Progenitor cell of endocrine pancreas (in vitro differentiated cells): ENCODE measurements at regions not wholly inside any gene's neighbourhood (a gene's known extent, or its start where the extent isn't known, plus 50 kb on each side); places are given as distances from the start of the nearest gene placed in this dataset.

Experiments
- DNase-seq: peaks from one replicate; pipeline ENCODE4 v3.0.0; 2021; ENCODE audit warnings: low spot score; ENCODE audit not compliant: unreplicated experiment
- H3K27ac Mint-ChIP-seq: 2 replicates; pipeline ENCODE4 v1.8.0; 2021; ENCODE audit warnings: mild to moderate bottlenecking, moderate library complexity, mixed read lengths
- H3K27me3 Mint-ChIP-seq: 2 replicates; pipeline ENCODE4 v1.8.0; 2021; ENCODE audit warnings: mixed read lengths
- H3K36me3 Mint-ChIP-seq: 2 replicates; pipeline ENCODE4 v1.8.0; 2022; ENCODE audit warnings: mixed read lengths; ENCODE audit not compliant: insufficient read depth
- H3K4me1 Mint-ChIP-seq: 2 replicates; pipeline ENCODE4 v1.8.0; 2021; ENCODE audit warnings: low read depth, mixed read lengths
- H3K4me3 Mint-ChIP-seq: 2 replicates; pipeline ENCODE4 v1.8.0; 2021; ENCODE audit warnings: low read depth, mild to moderate bottlenecking, moderate library complexity, mixed read lengths
- H3K9me3 Mint-ChIP-seq: 2 replicates; pipeline ENCODE4 v1.8.0; 2021; ENCODE audit warnings: low read depth, mixed read lengths
- TF ChIP-seq, protein P1 (sequence below): fragments of 200-600 bp; sonication (generic); IDR thresholded peaks from one replicate; pipeline ENCODE4 v1.5.0; 2021; ENCODE audit warnings: antibody characterized with exemption, mild to moderate bottlenecking; ENCODE audit not compliant: unreplicated experiment

GRCh38 chr9:14391620-14392019, 77.7 kb upstream of the NFIB start:
- TF ChIP-seq, protein P1, sequence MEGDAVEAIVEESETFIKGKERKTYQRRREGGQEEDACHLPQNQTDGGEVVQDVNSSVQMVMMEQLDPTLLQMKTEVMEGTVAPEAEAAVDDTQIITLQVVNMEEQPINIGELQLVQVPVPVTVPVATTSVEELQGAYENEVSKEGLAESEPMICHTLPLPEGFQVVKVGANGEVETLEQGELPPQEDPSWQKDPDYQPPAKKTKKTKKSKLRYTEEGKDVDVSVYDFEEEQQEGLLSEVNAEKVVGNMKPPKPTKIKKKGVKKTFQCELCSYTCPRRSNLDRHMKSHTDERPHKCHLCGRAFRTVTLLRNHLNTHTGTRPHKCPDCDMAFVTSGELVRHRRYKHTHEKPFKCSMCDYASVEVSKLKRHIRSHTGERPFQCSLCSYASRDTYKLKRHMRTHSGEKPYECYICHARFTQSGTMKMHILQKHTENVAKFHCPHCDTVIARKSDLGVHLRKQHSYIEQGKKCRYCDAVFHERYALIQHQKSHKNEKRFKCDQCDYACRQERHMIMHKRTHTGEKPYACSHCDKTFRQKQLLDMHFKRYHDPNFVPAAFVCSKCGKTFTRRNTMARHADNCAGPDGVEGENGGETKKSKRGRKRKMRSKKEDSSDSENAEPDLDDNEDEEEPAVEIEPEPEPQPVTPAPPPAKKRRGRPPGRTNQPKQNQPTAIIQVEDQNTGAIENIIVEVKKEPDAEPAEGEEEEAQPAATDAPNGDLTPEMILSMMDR = no peak
- Mint-ChIP-seq H3K9me3 (peaks cover 10% of the 10 kb centered on the region), H3K27ac (no peak overlapping the region), H3K4me3 (no peak overlapping the region), H3K36me3 (no peaks in the 10 kb centered on the region), H3K27me3 (no peaks in the 10 kb centered on the region), H3K4me1 (no peaks in the 10 kb centered on the region)
- DNase-seq = no peak

DNA sequence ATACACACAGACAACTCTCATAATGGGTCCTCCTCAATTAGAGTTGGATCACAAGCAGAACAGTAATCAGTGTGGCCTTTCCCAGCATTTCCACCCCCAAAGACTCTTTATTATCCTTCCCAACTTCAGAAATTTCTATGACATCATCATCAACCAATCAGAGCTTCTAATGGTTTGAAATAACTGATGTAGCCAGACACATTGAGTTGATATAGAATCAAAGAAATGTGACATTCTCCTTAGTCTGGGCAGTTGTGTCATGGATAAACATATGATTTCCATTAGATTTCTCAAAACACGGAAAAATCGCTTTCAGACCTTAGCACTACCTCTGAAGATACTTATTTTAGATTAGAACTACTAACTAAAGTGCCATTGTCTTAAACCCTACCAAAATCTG, 75.7 kb upstream of the NFIB start:
- TF ChIP-seq, protein P1 = no peak
- Mint-ChIP-seq H3K4me3 (no peak overlapping the region), H3K27me3 (no peaks in the 10 kb centered on the region), H3K4me1 (no peaks in the 10 kb centered on the region), H3K36me3 (no peaks in the 10 kb centered on the region), H3K9me3 (peaks cover 10% of the 10 kb centered on the region), H3K27ac (no peak overlapping the region)
- no peak for DNase-seq

DNA sequence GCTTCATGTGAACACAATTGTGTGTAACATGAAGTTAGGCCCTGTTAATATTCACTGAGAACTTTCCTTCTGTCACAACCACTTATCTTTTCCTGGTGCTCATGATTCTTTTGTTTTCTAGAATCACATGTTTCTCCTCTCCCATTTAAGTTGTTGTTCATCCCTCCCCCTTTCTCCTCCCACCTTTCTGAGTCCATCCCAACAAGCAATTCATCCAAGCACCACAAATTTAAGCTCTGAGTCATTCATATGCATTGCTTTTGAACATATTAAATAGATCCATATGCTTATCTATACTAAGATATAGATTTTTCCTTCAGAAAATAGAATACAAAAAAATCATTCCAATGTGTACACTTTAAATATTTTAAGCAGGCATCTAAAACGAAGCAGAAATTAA, 75.2 kb upstream of the NFIB start:
- Mint-ChIP-seq H3K4me1 (no peaks in the 10 kb centered on the region), H3K9me3 (peaks cover 8% of the 10 kb centered on the region), H3K4me3 (no peak overlapping the region), H3K27ac (no peak overlapping the region), H3K27me3 (no peaks in the 10 kb centered on the region), H3K36me3 (no peaks in the 10 kb centered on the region)
- TF ChIP-seq, protein P1 = no peak
- no peak for DNase-seq

- Mint-ChIP-seq H3K36me3 (no peaks in the 10 kb centered on the region), H3K27me3 (no peaks in the 10 kb centered on the region), H3K9me3 (no peaks in the 10 kb centered on the region), H3K4me1 (no peaks in the 10 kb centered on the region), H3K27ac (no peak overlapping the region), H3K4me3 (no peak overlapping the region)
- TF ChIP-seq, protein P1 = no peak
- no peak for DNase-seq
Measured at GRCh38 chr9:14383773-14384172, 69.8 kb upstream of the NFIB start.

DNA sequence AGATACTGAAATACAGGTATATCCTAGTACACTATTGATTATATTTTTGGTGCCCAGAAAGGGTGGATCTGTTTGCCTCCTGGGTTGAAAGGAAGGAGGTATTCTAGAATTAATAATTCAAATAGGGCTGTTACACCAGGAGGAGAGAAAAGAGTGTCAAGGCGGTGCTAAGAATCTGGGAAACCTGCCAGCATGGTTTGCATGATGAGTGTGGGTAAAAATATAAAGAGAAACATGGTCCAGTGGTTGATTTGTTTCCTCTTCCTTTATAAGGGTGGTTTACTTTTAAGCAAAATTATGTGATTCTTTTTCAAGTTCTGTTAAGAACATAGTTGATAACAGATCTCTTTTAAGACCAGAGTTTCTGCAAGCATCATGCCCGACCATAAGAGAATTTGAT, 69.4 kb upstream of the NFIB start:
- TF ChIP-seq, protein P1 = no peak
- Mint-ChIP-seq H3K27me3 (no peaks in the 10 kb centered on the region), H3K4me3 (no peak overlapping the region), H3K9me3 (no peaks in the 10 kb centered on the region), H3K4me1 (no peaks in the 10 kb centered on the region), H3K36me3 (no peaks in the 10 kb centered on the region), H3K27ac (no peak overlapping the region)
- no peak for DNase-seq
